ENCODE measurements at regions not wholly inside any gene's neighbourhood (a gene's known extent, or its start where the extent isn't known, plus 50 kb on each side); places are given as distances from the start of the nearest gene placed in this dataset.

- TF ChIP-seq ARNT2 (CRISPR knock-in tag; IDR thresholded peaks at IDR 0.05; ENCODE audit: low read depth) = no peak
- peak; percentile 82 for TF ChIP-seq ZNF629 (CRISPR knock-in tag; conservative IDR thresholded peaks at IDR 0.05)
- no peak for TF ChIP-seq ISX (CRISPR knock-in tag; conservative IDR thresholded peaks at IDR 0.05)
- 0 out of 2 replicates have a peak, but pooled peaks have one; percentile 69 for TF ChIP-seq KDM1A (CRISPR knock-in tag; IDR thresholded peaks at IDR 0.05)
- TF ChIP-seq ZXDC (CRISPR knock-in tag; IDR thresholded peaks at IDR 0.05) = no peak
- TF ChIP-seq CREB1 (IDR thresholded peaks at IDR 0.05) = peak; percentile 98
- TF ChIP-seq CREB1 (CRISPR knock-in tag; IDR thresholded peaks at IDR 0.05) = peak; percentile 57; the same call in 1 of the 2 replicates
- no peak for TF ChIP-seq ZNF839 (CRISPR knock-in tag; IDR thresholded peaks at IDR 0.05; ENCODE audit: borderline replicate concordance)
These were observed 51.0 kb upstream of the BCL11B start (continued) for GRCh38 chr14:99322731-99323599.

- no peaks in the 10 kb centered on the region for H4K20me1 ChIP-seq (ENCODE audit: insufficient read depth, low read length)
- no peak for ATAC-seq
- H3K4me1 ChIP-seq (ENCODE audit: insufficient read depth, low read length) = peaks cover 64% of the 10 kb centered on the region
- no peak overlapping the region for H2AFZ ChIP-seq (ENCODE audit: low read length)
- BruUV-seq (replicated peaks) = no TSS peak
- in situ Hi-C loops (cut with HindIII; ENCODE audit: extremely low pct_ligation_motif_present, low pct_unique_long_range_greater_than_20kb) (no loop called here), intact Hi-C loops (cut with micrococcal nuclease; ENCODE audit: unreplicated experiment) (loop anchor here (5.0 kb wide), 1 partner anchor 60 kb away; no protein-coding TSS in a partner anchor)
- H3K36me3 ChIP-seq (replicated peaks in 1 of 2; ENCODE audit: control insufficient read depth in 1 of 2, insufficient read depth in 2 of 2, low read length in 2 of 2) = no peaks in the 10 kb centered on the region
- no peak overlapping the region for H3K27ac ChIP-seq (ENCODE audit: extremely low read length, insufficient read depth, low read length)
- H3K9me3 ChIP-seq (ENCODE audit: low read length) = no peaks in the 10 kb centered on the region
- peak overlapping the region; percentile 30; the same call in 1 of the 2 replicates for H3K9ac ChIP-seq (ENCODE audit: insufficient read depth, low read depth, low read length)
- no peak for DNase-seq (ENCODE audit: low spot score)
- peak overlapping the region in 2 of 3 experiments; percentile 29 to 59; a peak in 4 of 6 replicates for H3K4me3 ChIP-seq (replicated peaks in 1 of 3; ENCODE audit: insufficient read depth in 1 of 3, low read depth in 2 of 3, low read length in 3 of 3)
- FAIRE-seq = no peak
- ChIA-PET POLR2A (no interaction called here), CTCF (ENCODE audit: low intra/inter-chr PET ratio, low total read pairs) (no interaction called here)
- H3K4me2 ChIP-seq (ENCODE audit: low read depth, low read length) = peak overlapping the region; percentile 81
- WGBS (ENCODE audit: low lambda C conversion rate) = 51% methylated on average over 10 of the region's 13 CpGs
- no peaks in the 10 kb centered on the region for H3K79me2 ChIP-seq (ENCODE audit: insufficient read depth, low read length)
- no peaks in the 10 kb centered on the region for H3K27me3 ChIP-seq (ENCODE audit: control insufficient read depth in 1 of 2, insufficient read depth in 2 of 2, low read length in 2 of 2)
- TF ChIP-seq ZNF776 (CRISPR knock-in tag; IDR thresholded peaks at IDR 0.05) (no peak), ZNF761 (CRISPR knock-in tag; conservative IDR thresholded peaks at IDR 0.05) (no peak), GLI4 (CRISPR knock-in tag; IDR thresholded peaks at IDR 0.05; ENCODE audit: borderline replicate concordance) (no peak), ZNF687 (CRISPR knock-in tag; IDR thresholded peaks at IDR 0.05) (0 out of 2 replicates have a peak, but pooled peaks have one; percentile 11), HINFP (CRISPR knock-in tag; IDR thresholded peaks at IDR 0.05; ENCODE audit: low read depth) (no peak)
These were observed 50.1 kb upstream of the BCL11B start for GRCh38 chr14:99321955-99322730.

All from HepG2 (cell line).